Activated naive CD4-positive, alpha-beta T cell treated with anti-CD3 and anti-CD28 coated beads for 36 hours (primary cell): ENCODE measurements at regions not wholly inside any gene's neighbourhood (a gene's known extent, or its start where the extent isn't known, plus 50 kb on each side); places are given as distances from the start of the nearest gene placed in this dataset.

Source experiments
- CTCF ChIA-PET: fragments of 350-600 bp; sonication (Branson Sonifier 250); formaldehyde crosslinking; loops from one replicate; lab custom pipeline; 2021; ENCODE audit warnings: antibody characterized with exemption; lab: Charles Lee
- DNase-seq: peaks from one replicate; pipeline ENCODE4 v3.0.0-alpha.2; 2020
- H3K27ac Mint-ChIP-seq: one replicate; pipeline ENCODE4 v1.8.0; 2021; ENCODE audit warnings: mild to moderate bottlenecking, mixed read lengths
- H3K27me3 Mint-ChIP-seq: one replicate; pipeline ENCODE4 v1.8.0; 2021; ENCODE audit warnings: low read depth, mixed read lengths
- H3K36me3 Mint-ChIP-seq: one replicate; pipeline ENCODE4 v1.8.0; 2021; ENCODE audit warnings: low read depth, mixed read lengths
- H3K4me1 Mint-ChIP-seq: one replicate; pipeline ENCODE4 v1.8.0; 2021; ENCODE audit warnings: low read depth, mixed read lengths
- H3K4me3 Mint-ChIP-seq: one replicate; pipeline ENCODE4 v1.8.0; 2021; ENCODE audit warnings: mild to moderate bottlenecking, moderate library complexity, mixed read lengths
- H3K9me3 Mint-ChIP-seq: one replicate; pipeline ENCODE4 v1.8.0; 2021; ENCODE audit warnings: mixed read lengths
- intact Hi-C: fragments of 100-400 bp; cut with micrococcal nuclease; formaldehyde crosslinking; loops from one replicate; pipeline ENCODE4 v1.15.1; 2023

GRCh38 chr12:67444542-67444941 is 175.4 kb downstream of the CAND1 start:
- Mint-ChIP-seq H3K36me3 (peaks cover 2% of the 10 kb centered on the region), H3K27ac (no peak overlapping the region), H3K27me3 (no peaks in the 10 kb centered on the region), H3K4me3 (no peak overlapping the region), H3K9me3 (peaks cover 3% of the 10 kb centered on the region), H3K4me1 (peaks cover 32% of the 10 kb centered on the region)
- no peak for DNase-seq
- intact Hi-C loops = loop anchor here (5.0 kb wide), 2 partner anchors 188 to 542 kb away; no protein-coding TSS in a partner anchor
- CTCF ChIA-PET = interaction anchor here (0.8 kb wide), 1 partner anchor 39 kb away, joined by 3 read pairs; no protein-coding TSS in a partner anchor

GRCh38 chr12:67446716-67447115 is 177.6 kb downstream of the CAND1 start:
- Mint-ChIP-seq H3K27ac (no peak overlapping the region), H3K9me3 (peaks cover 9% of the 10 kb centered on the region), H3K36me3 (peaks cover 8% of the 10 kb centered on the region), H3K27me3 (no peaks in the 10 kb centered on the region), H3K4me3 (no peak overlapping the region), H3K4me1 (peaks cover 43% of the 10 kb centered on the region)
- DNase-seq = no peak
- CTCF ChIA-PET = no interaction called here
- intact Hi-C loops = no loop called here

- CTCF ChIA-PET = no interaction called here
- H3K36me3 Mint-ChIP-seq = peaks cover 8% of the 10 kb centered on the region
Measured at GRCh38 chr12:67447180-67447579, 178.0 kb downstream of the CAND1 start.

GRCh38 chr12:67449591-67450052 is 180.5 kb downstream of the CAND1 start:
- CTCF ChIA-PET = no interaction called here
- DNase-seq = peak; percentile 22
- no peaks in the 10 kb centered on the region for H3K27me3 Mint-ChIP-seq
- H3K4me3 Mint-ChIP-seq = no peak overlapping the region
- H3K9me3 Mint-ChIP-seq = peaks cover 9% of the 10 kb centered on the region
- peaks cover 53% of the 10 kb centered on the region for H3K4me1 Mint-ChIP-seq
- no peak overlapping the region for H3K27ac Mint-ChIP-seq
- intact Hi-C loops = loop anchor here (2.0 kb wide), 4 partner anchors 33 to 379 kb away; partner anchors contain the start of gene DYRK2
- peaks cover 8% of the 10 kb centered on the region for H3K36me3 Mint-ChIP-seq

More at GRCh38 chr12:67447180-67447579, 178.0 kb downstream of the CAND1 start:
- Mint-ChIP-seq H3K9me3 (peaks cover 9% of the 10 kb centered on the region), H3K4me1 (peaks cover 44% of the 10 kb centered on the region), H3K4me3 (no peak overlapping the region), H3K27ac (no peak overlapping the region), H3K27me3 (no peaks in the 10 kb centered on the region)
- DNase-seq = no peak
- intact Hi-C loops = no loop called here

DNA sequence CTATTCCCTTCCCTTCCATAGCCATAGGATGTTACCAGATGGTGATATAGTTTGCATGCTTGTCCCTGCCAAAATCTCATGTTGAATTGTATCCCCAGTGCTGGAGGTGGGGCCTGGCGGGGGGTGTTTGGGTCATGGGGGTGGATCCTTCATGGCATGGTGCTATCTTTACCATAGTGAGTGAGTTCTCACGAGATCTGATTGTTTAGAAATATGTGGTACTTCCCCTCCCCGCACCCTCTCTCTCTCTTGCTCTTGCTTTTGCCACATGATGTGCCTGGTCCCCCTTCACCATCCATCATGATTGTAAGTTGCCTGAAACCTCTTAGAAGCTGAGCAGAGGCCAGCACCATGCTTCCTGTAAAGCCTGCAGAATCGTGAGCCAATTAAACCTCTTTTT is 181.3 kb downstream of the CAND1 start:
- Mint-ChIP-seq H3K4me1 (peaks cover 53% of the 10 kb centered on the region), H3K36me3 (peaks cover 8% of the 10 kb centered on the region), H3K27ac (no peak overlapping the region), H3K27me3 (no peaks in the 10 kb centered on the region), H3K4me3 (no peak overlapping the region), H3K9me3 (peaks cover 9% of the 10 kb centered on the region)
- DNase-seq = no peak
- intact Hi-C loops = no loop called here
- CTCF ChIA-PET = interaction anchor here (1.0 kb wide), 1 partner anchor 180 kb away, joined by 3 read pairs; no protein-coding TSS in a partner anchor

DNA sequence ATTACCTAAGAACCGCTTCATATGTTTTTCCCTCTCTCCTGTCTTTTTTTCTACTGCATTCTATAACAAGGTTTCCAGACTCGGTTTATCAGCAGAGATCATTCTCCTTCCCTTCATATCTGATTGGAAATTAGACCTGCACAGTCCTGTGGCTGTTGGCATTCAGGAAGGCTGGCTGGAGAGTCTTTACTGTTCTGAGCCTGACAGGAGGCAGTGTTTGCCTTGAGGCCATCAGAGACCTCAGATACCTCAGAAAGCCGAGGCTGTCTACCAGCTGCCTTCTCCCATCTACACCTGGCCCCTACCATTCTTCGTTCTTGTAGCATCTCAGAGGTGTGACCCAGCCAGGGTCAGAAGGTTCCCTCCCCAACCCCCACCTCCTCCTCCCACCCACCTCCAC is 182.0 kb downstream of the CAND1 start:
- DNase-seq = no peak
- intact Hi-C loops = no loop called here
- Mint-ChIP-seq H3K27me3 (peaks cover 2% of the 10 kb centered on the region), H3K4me1 (peaks cover 53% of the 10 kb centered on the region), H3K27ac (no peak overlapping the region), H3K9me3 (peaks cover 9% of the 10 kb centered on the region), H3K36me3 (peaks cover 8% of the 10 kb centered on the region), H3K4me3 (no peak overlapping the region)
- CTCF ChIA-PET = interaction anchor here (1.0 to 1.3 kb wide), 2 partner anchors 10 to 179 kb away, joined by 3 to 5 read pairs; no protein-coding TSS in a partner anchor

DNA sequence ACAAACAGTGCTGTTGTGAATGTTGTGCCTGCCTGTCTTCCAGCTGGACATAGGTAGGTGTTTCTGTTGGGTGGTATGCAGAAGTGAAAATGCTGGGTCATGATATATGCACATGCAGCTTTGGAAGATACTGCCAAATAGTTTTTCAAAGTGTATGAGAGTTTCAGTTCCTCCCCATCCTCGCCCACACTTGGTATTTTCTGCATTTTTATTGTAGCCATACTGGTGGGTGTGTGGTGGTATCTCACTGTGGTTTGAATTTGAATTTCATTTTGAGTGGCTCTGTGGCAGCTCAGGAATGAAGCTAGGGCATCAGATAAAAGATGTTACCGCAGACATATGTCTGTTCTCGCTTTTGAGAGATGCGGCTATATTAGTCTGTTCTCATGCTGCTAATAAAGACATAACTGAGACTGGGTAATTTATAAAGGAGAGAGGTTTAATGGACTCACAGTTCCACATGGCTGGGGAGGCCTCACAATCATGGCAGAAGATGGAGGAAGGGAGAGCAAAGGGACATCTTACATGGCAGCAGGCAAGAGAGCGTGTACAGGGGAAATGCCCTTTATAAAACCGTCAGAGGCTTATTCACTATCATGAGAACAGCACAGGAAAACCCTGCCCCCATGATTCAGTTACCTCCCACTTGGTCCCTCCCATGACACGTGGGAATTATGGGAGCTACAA is 183.1 kb downstream of the CAND1 start:
- Mint-ChIP-seq H3K9me3 (peaks cover 9% of the 10 kb centered on the region), H3K4me1 (peaks cover 47% of the 10 kb centered on the region), H3K36me3 (peaks cover 8% of the 10 kb centered on the region), H3K27me3 (peaks cover 2% of the 10 kb centered on the region), H3K4me3 (no peak overlapping the region), H3K27ac (no peak overlapping the region)
- CTCF ChIA-PET = interaction anchor here (1.3 kb wide), 1 partner anchor 12 kb away, joined by 5 read pairs; no protein-coding TSS in a partner anchor
- no peak for DNase-seq
- intact Hi-C loops = loop anchor here (1.0 kb wide), 1 partner anchor 31 kb away; no protein-coding TSS in a partner anchor

DNA sequence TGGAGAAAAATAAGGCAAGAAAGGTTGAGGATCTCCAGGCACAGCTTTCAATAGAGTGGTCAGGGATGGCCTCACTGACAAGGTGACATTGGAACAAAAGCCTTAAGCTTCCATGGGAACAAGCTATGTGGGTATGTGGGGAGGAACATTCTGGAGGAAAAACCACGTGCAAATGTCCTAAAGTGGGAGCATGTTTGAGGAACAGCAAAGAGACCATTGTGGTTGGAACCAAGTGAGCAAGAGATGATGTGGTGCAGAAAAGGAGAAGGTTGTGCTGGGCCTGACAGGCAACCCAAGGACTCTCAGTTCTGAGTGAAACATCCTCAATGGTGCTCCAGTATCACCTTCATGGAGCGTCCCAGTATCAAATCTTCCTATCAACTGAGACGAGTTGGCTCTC is 184.0 kb downstream of the CAND1 start:
- CTCF ChIA-PET = no interaction called here
- H3K4me3 Mint-ChIP-seq = no peak overlapping the region
- H3K36me3 Mint-ChIP-seq = peaks cover 8% of the 10 kb centered on the region
- H3K27me3 Mint-ChIP-seq = peaks cover 2% of the 10 kb centered on the region
- H3K4me1 Mint-ChIP-seq = peaks cover 42% of the 10 kb centered on the region
- DNase-seq = no peak
- H3K27ac Mint-ChIP-seq = no peak overlapping the region
- H3K9me3 Mint-ChIP-seq = peaks cover 9% of the 10 kb centered on the region
- intact Hi-C loops = no loop called here

DNA sequence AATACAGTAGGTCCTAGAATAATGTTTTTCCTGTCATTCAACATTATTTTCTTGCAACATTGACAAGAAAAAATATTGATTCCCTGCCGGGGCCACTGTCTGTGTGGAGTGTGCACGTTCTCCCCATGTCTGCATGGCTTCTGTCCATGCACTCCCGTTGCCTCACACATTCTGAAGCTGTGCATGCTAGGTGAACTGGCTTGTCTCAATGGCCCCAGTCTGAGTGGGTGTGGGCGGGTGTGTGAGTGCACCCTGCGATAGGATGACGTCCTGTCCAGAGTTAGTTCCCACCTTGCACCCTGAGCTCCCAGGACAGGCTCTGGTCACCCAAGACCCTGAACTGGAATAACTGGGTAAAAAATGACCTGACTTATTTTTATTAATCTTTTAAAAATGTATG is 186.1 kb downstream of the CAND1 start:
- intact Hi-C loops = no loop called here
- CTCF ChIA-PET = no interaction called here

GRCh38 chr12:67456431-67456901 is 187.3 kb downstream of the CAND1 start:
- intact Hi-C loops = no loop called here
- H3K36me3 Mint-ChIP-seq = no peaks in the 10 kb centered on the region
- no peak overlapping the region for H3K4me3 Mint-ChIP-seq
- H3K27ac Mint-ChIP-seq = no peak overlapping the region
- peaks cover 14% of the 10 kb centered on the region for H3K4me1 Mint-ChIP-seq
- H3K27me3 Mint-ChIP-seq = peaks cover 2% of the 10 kb centered on the region
- H3K9me3 Mint-ChIP-seq = no peaks in the 10 kb centered on the region
- CTCF ChIA-PET = interaction anchor here (0.8 kb wide), 1 partner anchor 131 kb away, joined by 3 read pairs; no protein-coding TSS in a partner anchor
- DNase-seq = no peak

More for the DNA sequence above, 186.1 kb downstream of the CAND1 start:
- DNase-seq = no peak
- peaks cover 2% of the 10 kb centered on the region for H3K9me3 Mint-ChIP-seq
- H3K4me1 Mint-ChIP-seq = peaks cover 24% of the 10 kb centered on the region
- peaks cover 2% of the 10 kb centered on the region for H3K27me3 Mint-ChIP-seq
- no peak overlapping the region for H3K27ac Mint-ChIP-seq
- H3K36me3 Mint-ChIP-seq = peaks cover 3% of the 10 kb centered on the region
- H3K4me3 Mint-ChIP-seq = no peak overlapping the region

DNA sequence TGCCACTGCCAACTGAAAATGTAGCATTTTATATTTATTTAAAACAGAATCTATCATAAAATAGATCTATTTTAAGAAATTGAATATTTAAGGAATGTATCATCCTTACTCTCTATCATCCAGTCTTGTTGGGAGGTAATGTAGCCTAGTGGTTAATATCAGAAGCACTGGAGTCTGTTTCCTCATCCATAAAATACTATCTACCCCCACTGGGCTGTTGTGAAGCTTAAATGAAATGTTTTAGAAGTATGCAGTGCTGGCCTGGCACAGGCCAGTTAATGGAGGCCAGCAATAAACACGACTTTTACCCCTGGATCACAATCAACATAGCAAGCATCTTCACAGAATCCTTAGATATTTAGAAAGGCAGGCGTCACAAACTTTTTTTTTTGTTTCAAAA is 188.0 kb downstream of the CAND1 start:
- peaks cover 10% of the 10 kb centered on the region for H3K4me1 Mint-ChIP-seq
- no peaks in the 10 kb centered on the region for H3K9me3 Mint-ChIP-seq
- no peaks in the 10 kb centered on the region for H3K36me3 Mint-ChIP-seq
- H3K4me3 Mint-ChIP-seq = no peak overlapping the region
- intact Hi-C loops = no loop called here
- DNase-seq = no peak
- H3K27ac Mint-ChIP-seq = no peak overlapping the region
- CTCF ChIA-PET = interaction anchor here (0.8 kb wide), 1 partner anchor 131 kb away, joined by 3 read pairs; no protein-coding TSS in a partner anchor
- H3K27me3 Mint-ChIP-seq = peaks cover 2% of the 10 kb centered on the region

DNA sequence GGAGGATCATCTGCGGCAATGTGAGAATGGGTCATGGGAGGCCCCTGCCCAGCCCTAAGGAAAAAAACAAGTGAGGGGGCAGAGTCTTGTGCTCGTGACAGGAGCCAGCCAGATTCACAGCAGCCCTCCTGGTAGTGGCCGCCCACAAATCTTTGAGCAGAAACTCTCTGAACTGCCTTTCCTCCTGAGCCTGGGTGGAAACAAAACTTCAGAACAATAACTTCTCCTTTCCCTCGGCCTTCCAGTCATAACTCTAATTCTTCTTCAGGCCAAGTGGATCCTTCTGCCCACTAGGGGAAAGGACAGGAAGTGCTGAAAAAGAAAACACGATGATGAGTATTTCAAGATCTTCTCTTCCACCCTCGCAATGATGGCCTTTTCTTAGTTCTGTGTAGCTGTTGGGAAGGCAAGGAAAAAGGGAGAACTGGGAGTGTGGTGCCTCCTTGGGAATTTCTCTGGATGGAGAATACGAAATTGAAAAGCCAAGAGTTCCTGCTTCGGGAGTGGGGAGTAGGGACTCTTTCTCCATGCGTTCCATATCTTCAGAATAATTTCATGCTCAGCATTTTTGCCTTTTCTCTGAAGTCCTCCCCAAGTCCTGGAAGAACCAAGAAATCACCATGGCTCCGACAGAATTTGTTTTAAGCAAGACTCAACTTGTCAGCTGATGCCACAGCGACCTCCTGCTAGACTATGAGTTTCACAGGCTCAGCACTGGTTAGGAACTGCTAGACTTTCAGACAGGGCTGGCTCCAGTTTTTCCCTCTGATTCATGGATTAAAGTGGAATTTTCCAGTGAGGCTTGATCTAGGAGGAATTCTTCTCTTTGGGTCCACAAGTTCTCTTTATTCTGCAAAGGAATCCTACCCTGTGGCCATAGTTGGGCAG is 188.9 kb downstream of the CAND1 start:
- DNase-seq = no peak
- intact Hi-C loops = no loop called here
- H3K27me3 Mint-ChIP-seq = peaks cover 2% of the 10 kb centered on the region

More for the DNA sequence above, 188.9 kb downstream of the CAND1 start:
- H3K4me3 Mint-ChIP-seq = no peak overlapping the region
- peaks cover 2% of the 10 kb centered on the region for H3K4me1 Mint-ChIP-seq
- no peak overlapping the region for H3K27ac Mint-ChIP-seq
- H3K9me3 Mint-ChIP-seq = no peaks in the 10 kb centered on the region
- CTCF ChIA-PET = no interaction called here
- no peaks in the 10 kb centered on the region for H3K36me3 Mint-ChIP-seq
